HG02943 (cell line): ENCODE measurements at regions not wholly inside any gene's neighbourhood (a gene's known extent, or its start where the extent isn't known, plus 50 kb on each side); places are given as distances from the start of the nearest gene placed in this dataset.
"Not testable (repeated sequence)": the region's sequence is repeated elsewhere in the genome, so short reads cannot be mapped to it uniquely, and the experiment has no call there.

ENCODE experiments used
- ATAC-seq: cut with Tn5 transposase; IDR thresholded peaks from one replicate; pipeline ENCODE4 v1.9.1; 2021; ENCODE audit warnings: mild to moderate bottlenecking, low read depth, moderate library complexity; ENCODE audit not compliant: unreplicated experiment

DNA sequence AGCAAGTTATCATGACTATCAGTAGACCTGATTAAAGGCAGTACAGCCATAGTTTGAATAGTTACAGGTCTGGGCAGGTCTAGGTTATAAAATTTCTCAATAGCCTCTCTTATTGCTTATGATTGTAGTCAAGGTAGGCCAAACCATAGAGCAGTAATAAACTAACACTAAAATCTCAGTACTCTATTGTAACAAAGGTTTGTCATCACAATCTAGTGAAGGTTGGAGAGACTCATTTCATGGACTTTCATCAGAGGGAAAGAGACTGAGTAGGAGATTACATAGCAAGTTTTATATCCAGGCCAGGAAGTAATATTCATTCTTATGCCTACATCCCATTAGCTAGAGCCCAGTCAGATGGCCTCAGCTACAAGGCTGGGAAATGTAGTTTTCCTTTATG lies 141.0 kb downstream of the ASB9 start:
- ATAC-seq = no peak

DNA sequence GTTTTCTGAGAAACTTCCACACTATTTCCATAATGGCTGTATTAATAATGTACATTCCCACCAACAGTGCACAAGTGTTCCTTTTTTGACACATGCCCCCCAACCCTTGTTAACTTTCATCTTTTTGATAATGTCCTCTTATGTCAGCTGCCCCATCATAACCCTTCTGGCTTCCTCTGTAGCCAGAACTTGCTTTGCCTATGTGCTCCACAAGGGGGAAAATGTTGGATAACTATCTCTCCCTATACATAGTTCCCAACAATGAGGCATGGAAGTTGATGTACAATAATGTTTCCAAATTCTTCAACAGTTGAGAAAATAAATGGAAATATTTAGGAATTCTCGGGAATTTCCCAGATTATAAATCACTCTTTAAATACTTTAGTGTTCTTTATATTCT lies 142.9 kb downstream of the ASB9 start:
- ATAC-seq = no peak

- no peak for ATAC-seq
These were observed 153.0 kb downstream of the ASB9 start for GRCh38 chrX:15116900-15117299.

DNA sequence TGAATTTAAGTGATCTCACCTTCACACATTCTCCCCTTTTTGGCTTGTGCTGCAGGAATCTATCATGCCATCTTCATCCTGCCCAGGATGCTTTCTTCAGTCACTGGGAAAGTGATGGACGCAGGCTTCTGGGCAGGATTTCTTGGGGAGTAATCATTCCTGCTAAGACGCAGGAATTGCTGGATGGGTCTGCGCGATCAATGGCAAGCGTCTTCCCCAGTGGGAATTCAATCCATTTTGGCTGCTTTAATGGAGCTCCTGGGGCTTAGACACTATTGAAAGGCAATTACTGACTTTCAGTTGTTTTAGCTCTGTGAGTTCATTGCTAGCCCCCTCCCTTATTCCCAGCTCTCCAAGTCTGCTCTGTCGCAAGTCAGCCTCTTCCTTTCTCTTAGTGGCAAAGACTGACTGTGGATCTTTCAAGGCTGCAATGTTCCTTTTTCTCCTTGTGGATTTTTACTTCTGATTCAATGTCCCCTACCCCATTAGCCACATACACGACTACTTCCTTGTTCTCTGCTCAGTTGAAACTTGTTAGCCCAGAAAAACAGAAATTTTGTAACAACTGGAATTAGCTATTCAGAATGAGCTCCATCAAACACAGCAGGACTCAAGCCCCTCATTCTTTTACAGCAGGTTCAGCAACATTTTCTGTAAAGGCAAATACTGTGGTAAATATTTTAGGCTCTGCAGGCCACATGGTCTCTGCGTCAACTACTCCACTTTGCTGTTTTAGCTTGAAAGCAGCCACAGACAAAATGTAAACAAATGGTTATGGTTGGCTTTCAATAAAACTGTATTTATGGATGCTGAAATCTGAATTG lies 154.9 kb downstream of the ASB9 start:
- ATAC-seq = no peak

DNA sequence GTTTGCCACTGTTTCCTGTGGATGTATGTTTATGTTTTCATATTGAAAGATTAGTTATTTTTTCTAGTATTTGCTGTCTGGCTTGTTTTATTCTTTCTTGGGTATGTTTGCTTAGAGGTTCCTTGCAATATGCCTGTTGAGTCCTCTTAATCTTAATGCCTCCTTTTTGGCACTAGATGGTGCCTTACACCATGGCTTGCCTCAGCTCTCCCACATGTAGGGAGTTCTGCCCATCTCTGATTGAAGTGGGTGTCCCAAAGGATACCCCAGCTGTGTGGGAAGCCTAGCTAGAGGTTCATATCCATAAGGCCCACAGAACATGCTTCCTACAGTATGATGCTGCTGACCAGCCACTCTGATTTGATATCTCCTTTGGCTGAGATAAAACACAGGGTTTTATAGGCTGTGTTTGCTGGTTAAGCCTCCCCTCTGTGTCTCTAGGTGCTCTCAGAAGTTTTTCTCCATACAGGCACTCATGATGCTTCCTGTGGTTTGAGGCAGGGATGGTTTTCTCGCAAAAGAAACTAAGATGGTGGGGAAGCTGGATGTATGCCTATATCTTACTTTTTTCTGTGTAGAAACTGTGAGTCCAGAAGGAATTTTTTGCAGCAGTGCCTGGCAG lies 162.4 kb downstream of the ASB9 start:
- no peak for ATAC-seq

DNA sequence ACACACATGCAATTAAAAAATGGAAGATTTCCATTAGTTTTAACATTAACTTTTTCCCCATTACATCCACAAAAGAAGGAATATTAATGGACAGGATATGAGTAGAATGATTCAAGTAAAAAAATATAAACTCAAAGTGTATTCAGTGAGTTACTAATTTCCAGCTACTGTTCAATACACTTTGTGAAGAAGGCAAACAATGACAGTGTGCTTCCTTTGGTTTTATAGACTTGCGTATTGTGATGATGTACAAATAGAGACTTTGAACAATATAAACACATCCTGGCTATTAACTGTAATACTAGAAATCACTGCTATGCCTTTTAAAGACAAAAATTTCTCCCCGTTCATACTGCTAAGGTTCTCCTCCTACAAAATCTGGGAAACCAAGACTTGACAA lies 171.4 kb downstream of the ASB9 start:
- no peak for ATAC-seq

DNA sequence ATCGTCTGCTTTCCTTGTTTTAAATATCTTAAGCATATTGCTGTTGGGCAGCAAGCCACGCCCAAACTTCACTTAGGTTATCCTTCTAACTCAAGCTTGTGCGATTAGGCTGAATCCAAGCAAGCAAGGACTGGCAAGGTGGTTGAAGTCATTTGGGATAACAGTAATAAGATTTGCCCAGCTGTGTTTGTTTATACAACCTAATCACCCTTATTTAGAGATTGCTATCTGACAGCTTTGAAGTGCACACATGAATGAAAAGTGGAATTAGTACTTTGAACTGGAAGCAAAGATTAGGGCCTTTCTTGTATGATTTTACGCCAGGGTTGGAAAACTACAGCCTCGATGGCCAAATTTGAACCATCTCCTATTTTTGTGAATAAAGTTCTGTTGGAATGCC lies 182.1 kb downstream of the ASB9 start:
- no peak for ATAC-seq

DNA sequence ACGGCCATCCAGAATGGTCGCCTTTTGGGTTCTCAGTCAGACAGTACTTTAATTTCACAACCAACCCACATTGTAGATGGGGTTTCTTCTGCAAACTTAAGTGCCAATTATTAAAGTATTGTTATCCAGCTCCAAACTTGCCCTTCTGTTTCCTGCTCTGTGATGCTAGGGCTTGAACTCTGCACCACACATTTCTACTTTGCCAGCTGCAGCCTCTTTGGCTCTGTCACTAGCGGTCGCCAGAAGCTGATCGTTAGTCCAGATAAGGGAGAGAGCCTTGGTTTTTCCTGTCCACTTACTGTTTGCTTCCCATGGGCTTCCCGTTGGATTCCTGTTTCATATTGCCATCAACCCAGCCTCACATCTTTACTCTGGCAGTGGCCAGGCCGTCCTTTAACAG lies 196.6 kb downstream of the ASB9 start:
- ATAC-seq = no peak

DNA sequence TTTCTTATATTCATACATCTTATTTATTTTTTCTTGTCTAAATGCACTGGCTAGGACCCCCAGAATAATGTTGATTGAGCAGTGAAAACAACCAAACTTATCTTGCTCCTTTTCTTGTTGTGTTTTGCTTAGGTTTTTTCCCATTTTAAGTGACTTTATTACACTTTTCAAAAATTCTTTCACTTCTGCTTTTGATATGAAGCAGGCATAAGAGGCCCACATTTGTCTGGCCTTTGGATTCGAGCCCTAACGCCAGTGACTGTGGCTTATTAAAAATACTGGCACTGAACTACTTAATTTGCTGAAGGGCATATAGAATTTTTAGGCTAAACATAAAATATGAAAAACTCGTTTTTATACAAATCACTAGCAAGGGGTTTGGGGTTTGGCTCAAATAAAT lies 197.0 kb downstream of the ASB9 start:
- ATAC-seq = no peak

- ATAC-seq = no peak
These were observed 197.6 kb downstream of the ASB9 start for GRCh38 chrX:15072259-15072658.

DNA sequence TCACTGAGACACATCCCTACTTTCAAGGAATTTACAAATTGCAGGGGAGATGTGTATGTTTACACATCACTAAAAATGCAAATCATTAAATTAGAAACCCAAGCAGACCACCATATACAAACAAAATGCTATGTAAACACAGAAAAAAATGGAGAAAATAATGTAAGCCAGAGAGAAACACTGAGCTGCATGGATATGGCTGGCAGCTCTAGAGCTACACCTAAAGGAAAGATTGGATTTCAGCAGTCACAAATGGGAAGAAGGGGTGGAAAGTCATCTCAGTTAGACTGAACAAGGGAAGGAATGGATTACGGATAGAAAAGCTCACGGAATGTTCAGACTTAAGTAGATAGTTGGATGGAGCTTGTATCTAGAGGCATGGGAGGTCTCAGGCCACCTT lies 186.3 kb downstream of the MOSPD2 start:
- ATAC-seq = no peak

- no peak for ATAC-seq
These were observed 182.8 kb downstream of the MOSPD2 start for GRCh38 chrX:15056044-15056443.

GRCh38 chrX:15055146-15055930 lies 182.1 kb downstream of the MOSPD2 start:
- no peak for ATAC-seq

- no peak for ATAC-seq
These were observed 177.2 kb downstream of the MOSPD2 start for GRCh38 chrX:15050395-15050794.

- no peak for ATAC-seq
These were observed 170.3 kb downstream of the MOSPD2 start for GRCh38 chrX:15043538-15043937.

DNA sequence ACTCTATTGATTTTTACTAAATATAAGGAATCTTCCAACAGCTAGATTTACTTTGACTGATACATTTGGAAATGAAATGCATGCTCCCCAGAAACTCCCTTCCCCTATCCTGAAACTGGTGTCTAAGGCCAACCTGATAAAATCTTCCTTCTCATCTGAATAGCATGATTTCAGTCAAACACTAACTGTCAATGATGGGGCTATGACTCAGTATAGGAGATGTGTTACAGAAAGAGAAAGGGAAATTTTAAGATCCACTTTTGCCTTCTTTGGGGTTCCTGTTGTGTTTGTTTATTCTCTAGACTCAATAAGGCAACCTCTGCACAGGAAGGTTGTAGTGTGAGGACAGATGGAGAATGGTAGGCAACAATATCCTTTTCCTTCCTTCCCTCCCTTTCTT lies 160.7 kb downstream of the MOSPD2 start:
- no peak for ATAC-seq

DNA sequence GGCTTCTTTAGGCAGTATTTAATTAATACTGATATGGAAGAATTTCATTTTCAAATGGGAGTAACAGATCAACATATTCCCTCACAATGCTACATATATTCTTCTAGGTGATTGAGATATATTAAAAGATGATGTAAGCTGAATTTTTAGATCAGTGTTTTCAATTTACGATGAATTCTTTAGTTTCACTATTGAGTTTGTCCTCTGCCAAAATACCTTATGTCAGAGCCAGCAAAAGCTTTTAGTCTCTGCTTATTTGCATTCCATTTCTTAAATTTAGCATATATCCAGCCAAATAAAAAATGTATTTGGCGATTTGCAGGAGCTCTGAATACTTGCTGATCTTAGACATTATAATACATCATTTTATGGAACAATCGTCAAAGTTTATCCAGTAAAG lies 144.3 kb downstream of the MOSPD2 start:
- no peak for ATAC-seq

DNA sequence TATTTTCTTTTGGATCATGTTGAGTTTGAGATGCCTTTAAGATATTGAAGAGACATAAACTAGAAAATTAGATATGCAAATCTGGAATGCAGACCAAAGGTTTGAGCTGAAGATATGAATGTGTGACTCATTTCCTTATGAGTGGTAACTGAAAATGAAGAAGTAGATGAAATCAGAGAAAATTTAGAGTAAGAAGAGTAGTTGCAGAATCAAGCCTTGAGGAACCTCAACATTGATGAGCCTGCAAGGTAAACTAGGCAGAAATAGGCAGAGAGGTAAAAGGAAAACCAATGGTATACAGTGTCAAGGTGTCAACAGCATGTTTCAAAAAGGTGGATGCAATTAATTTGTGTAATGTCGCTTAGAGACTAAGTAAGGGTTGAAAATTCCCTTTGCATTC lies 142.8 kb downstream of the MOSPD2 start:
- no peak for ATAC-seq

- ATAC-seq = no peak
These were observed 141.1 kb downstream of the MOSPD2 start for GRCh38 chrX:15014281-15014680.

DNA sequence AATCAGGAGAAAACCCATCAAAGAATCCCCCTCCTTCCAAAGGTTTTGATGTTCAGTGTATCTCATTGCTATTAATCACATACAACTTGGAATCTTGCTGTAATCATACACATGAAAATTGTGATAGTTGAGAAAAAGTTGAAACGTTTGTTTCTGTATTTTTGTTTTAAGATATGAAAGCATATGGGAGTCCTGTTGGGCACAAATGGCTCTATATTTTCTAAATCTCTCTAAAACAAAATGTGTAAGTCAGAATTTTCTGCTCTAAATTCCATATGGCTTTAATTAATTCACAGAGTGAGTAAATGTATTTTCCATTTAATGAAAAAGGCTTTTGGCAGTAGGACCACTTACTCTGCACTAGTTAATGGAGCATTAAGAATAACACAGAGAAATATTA lies 140.2 kb downstream of the MOSPD2 start:
- no peak for ATAC-seq

- ATAC-seq = no peak
These were observed 124.0 kb downstream of the MOSPD2 start for GRCh38 chrX:14997271-14997670.

GRCh38 chrX:14984425-14984824 lies 111.2 kb downstream of the MOSPD2 start:
- not testable (repeated sequence) for ATAC-seq
